ENCODE measurements at regions not wholly inside any gene's neighbourhood (a gene's known extent, or its start where the extent isn't known, plus 50 kb on each side); places are given as distances from the start of the nearest gene placed in this dataset.

GRCh38 chr2:18483896-18484295 is 76.6 kb downstream of the RDH14 start:
- no peak for TF ChIP-seq POLR2A (IDR thresholded peaks at IDR 0.05; ENCODE audit: low read depth, low read length)
- no peak for TF ChIP-seq POLR2AphosphoS5 (IDR thresholded peaks at IDR 0.05; ENCODE audit: low read depth, low read length)
